HG03159 (cell line): ENCODE measurements at regions not wholly inside any gene's neighbourhood (a gene's known extent, or its start where the extent isn't known, plus 50 kb on each side); places are given as distances from the start of the nearest gene placed in this dataset.

Experiments
- ATAC-seq: cut with Tn5 transposase; IDR thresholded peaks from one replicate; pipeline ENCODE4 v1.9.1; 2021; ENCODE audit warnings: mild to moderate bottlenecking, moderate library complexity; ENCODE audit not compliant: unreplicated experiment

DNA sequence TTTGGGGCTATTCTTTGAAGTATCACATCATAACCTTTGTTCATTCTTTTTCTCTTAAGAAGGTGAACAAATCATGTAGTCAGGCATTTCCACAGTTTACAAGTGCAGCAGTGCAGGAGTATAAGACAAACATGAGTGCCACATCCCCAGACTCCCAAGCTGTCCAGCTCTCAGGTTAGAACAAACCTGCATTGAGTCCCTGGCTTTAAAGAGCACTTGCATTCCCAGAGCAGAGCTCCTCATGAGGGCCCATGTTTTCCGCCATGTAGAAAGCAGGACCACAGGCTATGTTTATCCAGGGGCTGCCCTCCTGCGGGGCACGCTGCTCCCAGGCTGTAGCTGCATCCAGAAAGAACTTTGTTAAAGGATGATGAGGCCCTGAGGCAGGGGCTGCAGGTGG lies 267.7 kb downstream of the TLE3 start:
- ATAC-seq = no peak

GRCh38 chr15:69830430-69830829 lies 267.3 kb downstream of the TLE3 start:
- no peak for ATAC-seq

DNA sequence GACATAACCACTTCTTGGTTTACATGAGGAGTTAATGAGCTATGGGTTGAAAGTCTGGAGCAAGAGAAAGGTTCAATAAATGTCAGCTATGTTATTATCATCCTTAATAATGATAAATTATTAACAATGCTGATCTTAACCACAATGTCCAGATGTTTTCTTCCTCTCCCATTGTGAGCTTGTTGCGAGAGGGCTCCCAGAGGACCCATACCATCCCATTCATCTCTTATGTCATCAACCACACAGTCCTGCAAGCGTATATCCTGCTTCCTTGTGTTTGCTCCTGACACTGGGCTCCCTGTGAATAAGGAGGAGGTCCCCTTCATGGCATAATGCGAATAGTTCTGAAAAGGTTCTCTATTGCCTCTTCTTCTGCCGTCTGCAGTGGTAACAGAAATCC lies 266.8 kb downstream of the TLE3 start:
- ATAC-seq = no peak

GRCh38 chr15:69834267-69834666 lies 263.4 kb downstream of the TLE3 start:
- ATAC-seq = no peak

GRCh38 chr15:69834761-69835160 lies 263.0 kb downstream of the TLE3 start:
- ATAC-seq = no peak

GRCh38 chr15:69836048-69836447 lies 261.7 kb downstream of the TLE3 start:
- ATAC-seq = no peak

GRCh38 chr15:69836526-69837230 lies 261.0 kb downstream of the TLE3 start:
- no peak for ATAC-seq

GRCh38 chr15:69838338-69838737 lies 259.4 kb downstream of the TLE3 start:
- no peak for ATAC-seq

- no peak for ATAC-seq
These were observed 258.7 kb downstream of the TLE3 start for GRCh38 chr15:69838994-69839393.

GRCh38 chr15:69841113-69841828 lies 256.4 kb downstream of the TLE3 start:
- ATAC-seq = no peak

GRCh38 chr15:69842851-69843250 lies 254.9 kb downstream of the TLE3 start:
- ATAC-seq = no peak

DNA sequence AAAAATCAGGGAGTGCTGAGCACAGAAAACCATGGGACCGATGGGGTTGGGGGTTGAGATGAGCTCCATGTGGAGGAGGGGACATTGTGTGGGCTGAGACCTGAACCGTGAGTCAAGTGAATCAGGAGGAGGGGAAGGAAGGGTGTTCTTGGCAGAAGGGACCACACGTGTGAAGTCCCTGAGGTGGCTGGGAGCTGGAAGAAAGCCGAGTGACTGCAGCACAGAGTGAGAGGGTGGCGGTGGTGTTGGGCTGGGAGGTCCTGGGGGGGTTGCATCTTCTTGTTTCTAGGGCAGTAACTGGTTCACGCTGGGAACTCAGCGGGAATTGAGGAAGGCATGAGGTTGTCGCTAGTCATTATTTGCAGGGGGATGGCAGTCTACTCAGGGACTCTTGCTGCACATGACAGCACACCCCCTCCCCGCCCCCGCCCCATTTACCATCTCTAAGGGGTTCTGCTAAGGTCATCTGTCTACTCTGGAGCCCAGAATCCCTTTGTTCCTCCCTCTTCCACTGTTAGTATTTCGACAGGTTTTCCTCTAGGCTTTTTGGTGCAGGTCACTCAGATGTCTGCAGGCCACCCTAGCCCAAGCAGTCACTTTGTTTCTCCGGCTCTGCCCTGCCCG lies 254.3 kb downstream of the TLE3 start:
- ATAC-seq = no peak

- no peak for ATAC-seq
These were observed 253.8 kb downstream of the TLE3 start for GRCh38 chr15:69843900-69844304.

DNA sequence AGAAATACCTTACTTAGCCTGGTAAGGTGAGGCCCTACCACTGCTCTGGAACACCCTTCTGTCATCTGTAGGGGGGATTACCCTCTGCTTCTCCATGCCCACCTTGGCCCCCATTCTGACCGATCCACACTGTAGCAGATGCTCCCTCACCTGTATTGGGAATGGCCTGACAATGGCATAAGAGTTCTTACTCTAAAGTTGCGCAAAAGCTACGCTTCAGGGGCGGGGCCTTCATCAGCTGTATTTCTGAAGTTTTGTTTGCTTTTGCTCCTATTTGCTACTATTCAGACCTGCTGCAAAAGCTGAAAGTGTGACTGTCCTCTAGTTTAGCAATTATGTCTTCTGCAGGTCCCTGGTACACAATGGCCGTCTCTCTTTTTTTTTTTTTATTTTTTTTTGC lies 252.6 kb downstream of the TLE3 start:
- no peak for ATAC-seq

DNA sequence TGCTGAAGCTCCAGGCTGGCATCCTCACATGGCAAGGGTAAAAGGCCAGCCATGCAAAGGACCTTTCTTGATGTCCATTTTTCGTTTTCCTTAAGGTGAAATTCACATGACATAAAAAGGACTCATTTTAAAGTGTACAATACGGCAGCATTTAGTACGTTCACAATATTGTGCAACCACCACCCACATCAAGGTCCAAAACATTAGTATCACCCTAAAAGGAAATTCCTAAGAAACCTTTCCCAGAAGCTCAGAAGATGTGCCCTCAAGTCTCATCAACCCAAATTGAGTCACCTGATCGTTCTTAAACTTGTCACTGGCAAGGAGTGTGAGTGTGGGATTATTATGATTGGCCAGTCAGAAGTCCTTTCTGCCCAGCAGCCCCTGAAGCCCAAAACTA lies 250.1 kb downstream of the TLE3 start:
- no peak for ATAC-seq

DNA sequence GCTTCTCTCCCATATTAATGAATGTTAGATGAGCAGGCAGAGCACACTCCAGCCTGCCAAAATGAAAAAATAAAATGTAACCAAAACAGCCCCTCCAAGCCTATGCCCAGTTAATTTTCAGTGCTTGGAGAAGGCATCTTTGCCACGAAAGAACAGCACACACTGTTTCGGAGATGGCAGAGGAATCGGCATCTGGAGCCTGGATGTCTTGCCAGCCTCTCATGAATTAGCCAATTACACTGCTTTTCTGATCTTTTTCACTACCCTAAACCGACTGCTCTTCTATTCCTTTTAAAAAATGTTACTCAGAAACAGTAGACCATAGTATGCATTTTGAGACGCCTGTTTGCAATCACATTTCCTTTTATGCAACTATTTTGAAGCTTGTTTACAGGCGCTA lies 249.6 kb downstream of the TLE3 start:
- ATAC-seq = no peak

GRCh38 chr15:69848551-69849231 lies 249.0 kb downstream of the TLE3 start:
- ATAC-seq = no peak

DNA sequence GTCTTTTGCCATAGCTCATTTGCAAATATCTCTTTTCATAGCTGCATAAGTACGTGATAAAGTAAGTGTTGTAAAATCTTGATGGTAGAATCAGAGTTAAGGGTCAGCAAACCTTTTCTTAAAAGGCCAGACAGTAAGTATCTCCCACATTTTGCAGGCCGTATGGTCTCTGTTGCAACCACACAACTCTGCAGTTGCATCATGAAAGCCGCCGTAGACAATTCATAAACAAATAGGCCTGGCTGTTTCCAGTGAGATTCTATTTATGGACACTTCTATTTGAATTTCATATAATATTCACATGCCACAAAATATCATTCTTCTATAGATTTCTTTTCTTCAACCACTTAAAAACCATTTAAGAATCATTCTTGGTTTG lies 248.5 kb downstream of the TLE3 start:
- no peak for ATAC-seq

GRCh38 chr15:69852482-69852881 lies 245.2 kb downstream of the TLE3 start:
- ATAC-seq = no peak

- ATAC-seq = no peak
These were observed 244.8 kb downstream of the TLE3 start for GRCh38 chr15:69852916-69853315.

DNA sequence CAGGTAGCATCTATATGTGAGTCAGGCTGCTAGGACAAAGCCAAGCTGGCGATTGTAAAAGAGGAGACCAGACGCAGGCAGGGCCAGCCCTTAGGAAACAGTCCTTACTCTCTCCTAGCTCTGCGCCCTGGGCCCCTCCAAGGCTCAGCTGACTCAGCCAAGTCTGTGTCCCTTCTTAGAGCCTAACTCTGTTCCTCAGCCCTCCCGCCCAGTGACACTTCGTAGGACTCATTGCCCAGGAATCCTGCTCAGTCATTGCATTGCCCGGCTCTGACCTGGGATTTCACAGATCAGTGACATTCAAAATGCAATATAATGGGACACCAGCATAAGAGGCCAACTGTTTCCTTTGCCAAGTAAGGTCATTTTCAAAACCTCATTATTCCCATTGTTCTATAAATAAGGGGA lies 244.2 kb downstream of the TLE3 start:
- no peak for ATAC-seq

DNA sequence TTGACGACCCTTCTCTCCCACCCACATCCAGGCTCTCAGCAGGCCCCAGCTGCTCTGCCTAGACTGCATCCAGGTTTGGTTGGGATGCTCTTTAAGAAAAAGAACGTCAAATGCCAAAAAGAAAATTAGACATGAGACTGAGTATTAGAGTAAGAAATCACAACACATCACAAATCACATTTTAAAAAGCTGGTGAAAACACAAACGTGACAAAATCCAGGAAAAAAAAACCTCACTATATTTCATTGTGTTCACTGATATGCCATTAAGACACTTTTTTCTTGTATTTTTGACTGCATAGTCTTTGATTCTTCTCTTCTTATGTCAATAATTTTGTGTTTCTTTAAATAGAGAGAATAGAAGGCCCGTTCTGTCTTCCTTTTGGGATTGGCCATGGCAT lies 243.7 kb downstream of the TLE3 start:
- no peak for ATAC-seq
